ENCODE measurements at regions not wholly inside any gene's neighbourhood (a gene's known extent, or its start where the extent isn't known, plus 50 kb on each side); places are given as distances from the start of the nearest gene placed in this dataset.
"Not testable (repeated sequence)": the region's sequence is repeated elsewhere in the genome, so short reads cannot be mapped to it uniquely, and the experiment has no call there.

DNA sequence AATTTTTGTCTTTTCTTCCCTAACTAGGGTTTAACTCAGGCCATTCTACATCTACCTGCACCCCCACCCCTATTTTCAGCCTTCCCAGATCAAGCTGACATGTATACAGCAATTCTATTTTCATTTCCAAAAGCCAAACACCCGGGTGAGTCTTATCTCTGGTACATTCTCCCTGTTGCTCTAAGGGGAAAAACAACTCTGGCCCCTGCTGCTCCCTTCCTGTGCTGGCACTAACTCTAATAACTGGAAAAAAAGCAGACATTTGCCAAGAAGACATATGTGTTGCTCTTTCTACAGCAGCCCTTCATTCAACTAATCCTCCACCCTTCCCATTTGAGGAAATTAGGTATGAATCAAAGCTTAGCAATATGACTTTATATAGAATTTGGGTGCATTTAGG, 427.8 kb upstream of the CDH11 start:
- TF ChIP-seq, protein P1, sequence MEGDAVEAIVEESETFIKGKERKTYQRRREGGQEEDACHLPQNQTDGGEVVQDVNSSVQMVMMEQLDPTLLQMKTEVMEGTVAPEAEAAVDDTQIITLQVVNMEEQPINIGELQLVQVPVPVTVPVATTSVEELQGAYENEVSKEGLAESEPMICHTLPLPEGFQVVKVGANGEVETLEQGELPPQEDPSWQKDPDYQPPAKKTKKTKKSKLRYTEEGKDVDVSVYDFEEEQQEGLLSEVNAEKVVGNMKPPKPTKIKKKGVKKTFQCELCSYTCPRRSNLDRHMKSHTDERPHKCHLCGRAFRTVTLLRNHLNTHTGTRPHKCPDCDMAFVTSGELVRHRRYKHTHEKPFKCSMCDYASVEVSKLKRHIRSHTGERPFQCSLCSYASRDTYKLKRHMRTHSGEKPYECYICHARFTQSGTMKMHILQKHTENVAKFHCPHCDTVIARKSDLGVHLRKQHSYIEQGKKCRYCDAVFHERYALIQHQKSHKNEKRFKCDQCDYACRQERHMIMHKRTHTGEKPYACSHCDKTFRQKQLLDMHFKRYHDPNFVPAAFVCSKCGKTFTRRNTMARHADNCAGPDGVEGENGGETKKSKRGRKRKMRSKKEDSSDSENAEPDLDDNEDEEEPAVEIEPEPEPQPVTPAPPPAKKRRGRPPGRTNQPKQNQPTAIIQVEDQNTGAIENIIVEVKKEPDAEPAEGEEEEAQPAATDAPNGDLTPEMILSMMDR (conservative IDR thresholded peaks at IDR 0.05 in 1 of 2, IDR thresholded peaks at IDR 0.05 in 1 of 2; ENCODE audit: extremely low read depth in 1 of 2, insufficient read depth in 1 of 2, low read depth in 1 of 2, low read length in 2 of 2) = not testable (repeated sequence)
- not testable (repeated sequence) for TF ChIP-seq EZH2 (IDR thresholded peaks at IDR 0.05; ENCODE audit: borderline replicate concordance, low read length)
